HG02798 (cell line): ENCODE measurements at regions not wholly inside any gene's neighbourhood (a gene's known extent, or its start where the extent isn't known, plus 50 kb on each side); places are given as distances from the start of the nearest gene placed in this dataset.
"Not testable (repeated sequence)": the region's sequence is repeated elsewhere in the genome, so short reads cannot be mapped to it uniquely, and the experiment has no call there.

ENCODE experiments used
- ATAC-seq: cut with Tn5 transposase; IDR thresholded peaks from one replicate; pipeline ENCODE4 v1.9.1; 2021; ENCODE audit warnings: mild to moderate bottlenecking; ENCODE audit not compliant: unreplicated experiment, poor library complexity

GRCh38 chr6:146928503-146928902 lies 275.7 kb upstream of the STXBP5 start:
- ATAC-seq, result no peak

GRCh38 chr6:146931214-146931613 lies 273.0 kb upstream of the STXBP5 start:
- ATAC-seq, result no peak

- ATAC-seq, result no peak
Measured at GRCh38 chr6:146937316-146937715, 266.9 kb upstream of the STXBP5 start.

GRCh38 chr6:146938266-146938665 lies 266.0 kb upstream of the STXBP5 start:
- no peak for ATAC-seq

- ATAC-seq, result not testable (repeated sequence)
Measured at GRCh38 chr6:146939456-146939855, 264.8 kb upstream of the STXBP5 start.

GRCh38 chr6:146943664-146944063 lies 260.6 kb upstream of the STXBP5 start:
- no peak for ATAC-seq

GRCh38 chr6:146944077-146944476 lies 260.1 kb upstream of the STXBP5 start:
- ATAC-seq, result no peak

- ATAC-seq, result no peak
Measured at GRCh38 chr6:146944809-146945208, 259.4 kb upstream of the STXBP5 start.

- ATAC-seq, result no peak
Measured at GRCh38 chr6:146946559-146946958, 257.7 kb upstream of the STXBP5 start.

- ATAC-seq, result no peak
Measured at GRCh38 chr6:146948790-146949342, 255.4 kb upstream of the STXBP5 start.

- ATAC-seq, result no peak
Measured at GRCh38 chr6:146949425-146949824, 254.8 kb upstream of the STXBP5 start.

- no peak for ATAC-seq
Measured at GRCh38 chr6:146950351-146950835, 253.8 kb upstream of the STXBP5 start.

GRCh38 chr6:146955570-146955969 lies 248.6 kb upstream of the STXBP5 start:
- ATAC-seq, result no peak

- ATAC-seq, result no peak
Measured at GRCh38 chr6:146957181-146958093, 246.8 kb upstream of the STXBP5 start.

GRCh38 chr6:146961831-146962230 lies 242.4 kb upstream of the STXBP5 start:
- no peak for ATAC-seq

GRCh38 chr6:146962329-146962728 lies 241.9 kb upstream of the STXBP5 start:
- no peak for ATAC-seq

- no peak for ATAC-seq
Measured at GRCh38 chr6:146965110-146965689, 239.0 kb upstream of the STXBP5 start.

GRCh38 chr6:146968041-146968760 lies 236.0 kb upstream of the STXBP5 start:
- no peak for ATAC-seq

GRCh38 chr6:146972546-146972945 lies 231.7 kb upstream of the STXBP5 start:
- ATAC-seq, result no peak

- no peak for ATAC-seq
Measured at GRCh38 chr6:146974351-146974750, 229.9 kb upstream of the STXBP5 start.

- ATAC-seq, result no peak
Measured at GRCh38 chr6:146975093-146975492, 229.1 kb upstream of the STXBP5 start.
